ENCODE measurements at regions not wholly inside any gene's neighbourhood (a gene's known extent, or its start where the extent isn't known, plus 50 kb on each side); places are given as distances from the start of the nearest gene placed in this dataset.

DNA sequence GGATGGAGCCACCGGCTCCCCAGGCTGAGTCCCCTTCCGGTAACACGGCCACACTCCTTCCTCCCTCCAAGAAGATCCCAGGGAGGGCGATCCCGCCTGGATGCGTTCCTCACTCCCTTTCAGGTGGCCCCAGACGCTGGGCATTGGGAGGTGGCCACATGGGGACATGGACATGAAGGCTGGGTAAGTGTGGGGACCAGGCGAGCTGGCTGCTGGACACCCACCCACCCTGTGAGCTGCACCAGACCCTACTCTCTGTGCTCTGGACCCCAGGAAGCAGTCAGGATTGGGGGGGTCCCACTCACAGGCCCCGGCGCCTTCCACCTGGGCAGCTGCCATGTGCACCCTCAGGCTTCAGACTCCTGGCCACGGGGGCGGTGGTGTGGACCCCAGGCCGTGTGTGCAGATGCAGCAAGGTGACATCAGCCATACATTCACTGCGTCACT lies 932.8 kb downstream of the BRD1 start:
- Histone ChIP-seq H3K27me3 (replicated peaks in 1 of 4; ENCODE audit: control extremely low read depth in 1 of 4, control insufficient read depth in 3 of 4, insufficient read depth in 4 of 4, low read length in 3 of 4) (no peaks in the 10 kb centered on the region), H3K79me2 (ENCODE audit: control insufficient read depth, insufficient read depth, low read length) (no peaks in the 10 kb centered on the region), H3K27ac (ENCODE audit: low read length in 2 of 2) (no peak overlapping the region), H3K4me3 (ENCODE audit: control extremely low read depth in 1 of 5, extremely low read depth in 1 of 5, insufficient read depth in 1 of 5, low read depth in 2 of 5, low read length in 4 of 5) (no peak overlapping the region), H2AFZ (ENCODE audit: insufficient read depth, low read depth, low read length, poor library complexity, severe bottlenecking) (no peak overlapping the region), H3K36me3 (replicated peaks in 1 of 2; ENCODE audit: control extremely low read depth in 1 of 2, control insufficient read depth in 1 of 2, extremely low read depth in 1 of 2, insufficient read depth in 2 of 2, low read length in 1 of 2) (no peaks in the 10 kb centered on the region), H3K4me1 (ENCODE audit: control insufficient read depth in 2 of 2, insufficient read depth in 2 of 2, low read length in 2 of 2) (no peaks in the 10 kb centered on the region), H4K20me1 (ENCODE audit: control insufficient read depth, insufficient read depth, low read length, poor library complexity, severe bottlenecking) (no peaks in the 10 kb centered on the region), H3K9me3 (ENCODE audit: control extremely low read depth in 1 of 3, control insufficient read depth in 2 of 3, insufficient read depth in 1 of 3, low read length in 2 of 3) (peaks cover 0 to 23% (median 0%) of the 10 kb centered on the region in 3 donors), H3K4me2 (replicated peaks; ENCODE audit: low read depth, low read length, poor library complexity, severe bottlenecking) (no peak overlapping the region), H3K9ac (ENCODE audit: low read length) (no peak overlapping the region)
- no peaks in the 10 kb centered on the region for H3K27me3 Mint-ChIP-seq
- DNase-seq = no peak
- intact Hi-C loops (cut with micrococcal nuclease) = no loop called here
- ATAC-seq (ENCODE audit: low read depth) = no peak
- TF ChIP-seq EZH2 (IDR thresholded peaks at IDR 0.05; ENCODE audit: borderline replicate concordance, insufficient read depth, low read depth, low read length, poor library complexity, severe bottlenecking) (no peak), CTCF (IDR thresholded peaks at IDR 0.05) (no peak)
- H3K4me1 Mint-ChIP-seq = no peaks in the 10 kb centered on the region
- ChIA-PET CTCF (no interaction called here), POLR2A (no interaction called here)
- no peak overlapping the region for H3K4me3 Mint-ChIP-seq
- H3K27ac Mint-ChIP-seq = no peak overlapping the region
- 94% methylated on average over 11 of the region's 14 CpGs for WGBS (ENCODE audit: insufficient coverage)
- H3K9me3 Mint-ChIP-seq (ENCODE audit: insufficient read depth) = no peaks in the 10 kb centered on the region

GRCh38 chr22:48894064-48894671 lies 933.5 kb downstream of the BRD1 start:
- Histone ChIP-seq H3K4me1 (ENCODE audit: control insufficient read depth in 2 of 2, insufficient read depth in 2 of 2, low read length in 2 of 2) (no peaks in the 10 kb centered on the region), H3K27me3 (replicated peaks in 1 of 4; ENCODE audit: control extremely low read depth in 1 of 4, control insufficient read depth in 3 of 4, insufficient read depth in 4 of 4, low read length in 3 of 4) (no peaks in the 10 kb centered on the region), H3K9me3 (ENCODE audit: control extremely low read depth in 1 of 3, control insufficient read depth in 2 of 3, insufficient read depth in 1 of 3, low read length in 2 of 3) (peaks cover 0 to 27% (median 0%) of the 10 kb centered on the region in 3 donors), H3K4me2 (replicated peaks; ENCODE audit: low read depth, low read length, poor library complexity, severe bottlenecking) (no peak overlapping the region), H3K79me2 (ENCODE audit: control insufficient read depth, insufficient read depth, low read length) (no peaks in the 10 kb centered on the region), H2AFZ (ENCODE audit: insufficient read depth, low read depth, low read length, poor library complexity, severe bottlenecking) (no peak overlapping the region), H3K4me3 (ENCODE audit: control extremely low read depth in 1 of 5, extremely low read depth in 1 of 5, insufficient read depth in 1 of 5, low read depth in 2 of 5, low read length in 4 of 5) (no peak overlapping the region), H3K27ac (ENCODE audit: low read length in 2 of 2) (no peak overlapping the region), H4K20me1 (ENCODE audit: control insufficient read depth, insufficient read depth, low read length, poor library complexity, severe bottlenecking) (no peaks in the 10 kb centered on the region), H3K36me3 (replicated peaks in 1 of 2; ENCODE audit: control extremely low read depth in 1 of 2, control insufficient read depth in 1 of 2, extremely low read depth in 1 of 2, insufficient read depth in 2 of 2, low read length in 1 of 2) (no peaks in the 10 kb centered on the region), H3K9ac (ENCODE audit: low read length) (no peak overlapping the region)
- Mint-ChIP-seq H3K4me3 (no peak overlapping the region), H3K9me3 (ENCODE audit: insufficient read depth) (no peaks in the 10 kb centered on the region), H3K4me1 (no peaks in the 10 kb centered on the region), H3K27me3 (no peaks in the 10 kb centered on the region), H3K27ac (no peak overlapping the region)
- WGBS (ENCODE audit: insufficient coverage) = 58% methylated on average over 23 of the region's 23 CpGs
- ATAC-seq (ENCODE audit: low read depth) (no peak), DNase-seq (no peak)
- POLR2A ChIA-PET = no interaction called here
- CTCF ChIA-PET = no interaction called here
- TF ChIP-seq CTCF (IDR thresholded peaks at IDR 0.05) = no peak
- no peak for TF ChIP-seq EZH2 (IDR thresholded peaks at IDR 0.05; ENCODE audit: borderline replicate concordance, insufficient read depth, low read depth, low read length, poor library complexity, severe bottlenecking)
- intact Hi-C loops (cut with micrococcal nuclease) = no loop called here
